RWPE2 (cell line): ENCODE measurements at regions not wholly inside any gene's neighbourhood (a gene's known extent, or its start where the extent isn't known, plus 50 kb on each side); places are given as distances from the start of the nearest gene placed in this dataset.

ENCODE experiments used
- ATAC-seq: fragments of 200-7000 bp; cut with Tn5 transposase; 3 replicates; pipeline ENCODE4 v1.9.1; 2021; ENCODE audit warnings: low read depth
- DNase-seq: peaks from one replicate; pipeline ENCODE4 v3.0.0-alpha.2; 2020; ENCODE audit warnings: low spot score
- H3K27ac ChIP-seq: fragments of 450-650 bp; 2 replicates; pipeline ENCODE4 v1.5.1; 2017; ENCODE audit warnings: mild to moderate bottlenecking; ENCODE audit not compliant: poor library complexity, severe bottlenecking
- H3K27me3 ChIP-seq: fragments of 250-450 bp; sonication (Bioruptor Pico); 2 replicates; pipeline ENCODE4 v1.5.1; 2021; ENCODE audit warnings: mild to moderate bottlenecking, moderate library complexity; ENCODE audit not compliant: insufficient read depth, poor library complexity, severe bottlenecking
- H3K36me3 ChIP-seq: fragments of 250-450 bp; sonication (Bioruptor Pico); 2 replicates; pipeline ENCODE4 v1.5.1; 2020; ENCODE audit warnings: low read depth, mild to moderate bottlenecking, moderate library complexity
- H3K4me1 ChIP-seq: fragments of 250-450 bp; sonication (Bioruptor Pico); 2 replicates; pipeline ENCODE4 v1.5.1; 2021; ENCODE audit warnings: mild to moderate bottlenecking, moderate library complexity; ENCODE audit not compliant: insufficient read depth, poor library complexity, severe bottlenecking
- H3K4me3 ChIP-seq: fragments of 250-450 bp; sonication (Bioruptor Pico); 2 replicates; pipeline ENCODE4 v1.5.1; 2021; ENCODE audit warnings: mild to moderate bottlenecking, moderate library complexity; ENCODE audit not compliant: severe bottlenecking
- H3K9me3 ChIP-seq: fragments of 250-450 bp; sonication (Bioruptor Pico); 2 replicates; pipeline ENCODE4 v1.5.1; 2021; ENCODE audit warnings: mild to moderate bottlenecking, moderate library complexity; ENCODE audit not compliant: severe bottlenecking
- TF ChIP-seq, protein P1 (sequence below): fragments of 450-650 bp; IDR thresholded peaks from one replicate; pipeline ENCODE4 v1.5.1; 2017; ENCODE audit warnings: mild to moderate bottlenecking, moderate library complexity; ENCODE audit not compliant: poor library complexity, severe bottlenecking

DNA sequence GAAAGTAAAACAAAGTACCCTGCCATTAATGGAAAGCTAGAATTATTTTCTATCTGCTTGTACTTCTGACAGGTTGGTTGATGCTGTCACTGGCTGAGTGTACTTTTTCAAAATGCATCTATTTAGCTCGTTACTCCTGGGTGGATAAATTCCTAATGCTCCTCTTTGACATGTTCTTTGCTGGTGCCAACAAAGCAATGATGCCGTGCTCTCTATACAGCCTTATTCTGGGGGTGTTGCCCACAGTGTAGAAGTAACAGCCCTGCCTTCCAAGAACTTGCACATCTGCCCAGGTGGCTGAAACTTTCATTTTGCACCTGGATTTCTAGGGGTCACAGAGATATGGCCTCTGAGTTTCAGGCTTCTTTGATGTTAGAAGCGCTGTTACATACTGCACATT lies 132.4 kb downstream of the SLC4A3 start:
- no peak overlapping the region for H3K27ac ChIP-seq
- no peaks in the 10 kb centered on the region for H3K9me3 ChIP-seq
- H3K36me3 ChIP-seq = no peaks in the 10 kb centered on the region
- no peak for DNase-seq
- H3K4me3 ChIP-seq = no peak overlapping the region
- no peaks in the 10 kb centered on the region for H3K4me1 ChIP-seq
- ATAC-seq = no peak
- no peaks in the 10 kb centered on the region for H3K27me3 ChIP-seq
- TF ChIP-seq, protein P1, sequence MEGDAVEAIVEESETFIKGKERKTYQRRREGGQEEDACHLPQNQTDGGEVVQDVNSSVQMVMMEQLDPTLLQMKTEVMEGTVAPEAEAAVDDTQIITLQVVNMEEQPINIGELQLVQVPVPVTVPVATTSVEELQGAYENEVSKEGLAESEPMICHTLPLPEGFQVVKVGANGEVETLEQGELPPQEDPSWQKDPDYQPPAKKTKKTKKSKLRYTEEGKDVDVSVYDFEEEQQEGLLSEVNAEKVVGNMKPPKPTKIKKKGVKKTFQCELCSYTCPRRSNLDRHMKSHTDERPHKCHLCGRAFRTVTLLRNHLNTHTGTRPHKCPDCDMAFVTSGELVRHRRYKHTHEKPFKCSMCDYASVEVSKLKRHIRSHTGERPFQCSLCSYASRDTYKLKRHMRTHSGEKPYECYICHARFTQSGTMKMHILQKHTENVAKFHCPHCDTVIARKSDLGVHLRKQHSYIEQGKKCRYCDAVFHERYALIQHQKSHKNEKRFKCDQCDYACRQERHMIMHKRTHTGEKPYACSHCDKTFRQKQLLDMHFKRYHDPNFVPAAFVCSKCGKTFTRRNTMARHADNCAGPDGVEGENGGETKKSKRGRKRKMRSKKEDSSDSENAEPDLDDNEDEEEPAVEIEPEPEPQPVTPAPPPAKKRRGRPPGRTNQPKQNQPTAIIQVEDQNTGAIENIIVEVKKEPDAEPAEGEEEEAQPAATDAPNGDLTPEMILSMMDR = no peak

DNA sequence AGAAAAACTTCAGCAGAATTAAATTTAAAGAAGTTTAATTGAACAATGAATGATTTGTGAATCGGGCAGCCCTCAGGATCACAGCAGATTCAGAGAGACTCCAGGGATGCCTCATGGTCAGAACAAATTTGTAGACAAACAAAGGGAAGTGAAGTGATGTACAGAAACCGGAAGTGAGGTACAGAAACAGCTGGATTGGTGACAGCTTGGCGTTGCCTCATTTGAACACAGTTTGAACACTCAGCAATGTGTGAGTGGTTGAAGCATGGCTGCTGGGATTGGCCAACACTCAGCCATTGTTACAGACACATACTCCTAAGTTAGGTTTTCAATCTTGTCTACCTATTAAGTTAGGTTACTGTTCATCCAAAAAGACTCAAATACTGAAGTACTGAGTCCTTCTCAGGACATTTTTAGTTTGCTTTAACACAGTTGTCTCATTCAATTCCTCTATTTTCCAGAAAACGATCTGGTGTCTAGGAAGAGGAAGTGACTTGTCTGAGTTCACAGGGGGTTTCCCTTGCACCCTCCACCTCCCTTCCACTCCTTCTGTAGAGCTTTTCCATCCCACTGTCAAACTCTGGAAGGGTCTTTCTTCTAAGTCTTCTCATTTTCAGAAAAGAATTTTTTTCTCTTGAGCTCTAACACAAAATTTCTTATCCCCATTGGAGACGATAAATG lies 137.9 kb downstream of the SLC4A3 start:
- no peaks in the 10 kb centered on the region for H3K36me3 ChIP-seq
- H3K9me3 ChIP-seq = no peaks in the 10 kb centered on the region
- no peak overlapping the region for H3K27ac ChIP-seq
- no peaks in the 10 kb centered on the region for H3K27me3 ChIP-seq
- ATAC-seq = no peak
- TF ChIP-seq, protein P1 = no peak
- no peaks in the 10 kb centered on the region for H3K4me1 ChIP-seq
- no peak for DNase-seq
- no peak overlapping the region for H3K4me3 ChIP-seq

DNA sequence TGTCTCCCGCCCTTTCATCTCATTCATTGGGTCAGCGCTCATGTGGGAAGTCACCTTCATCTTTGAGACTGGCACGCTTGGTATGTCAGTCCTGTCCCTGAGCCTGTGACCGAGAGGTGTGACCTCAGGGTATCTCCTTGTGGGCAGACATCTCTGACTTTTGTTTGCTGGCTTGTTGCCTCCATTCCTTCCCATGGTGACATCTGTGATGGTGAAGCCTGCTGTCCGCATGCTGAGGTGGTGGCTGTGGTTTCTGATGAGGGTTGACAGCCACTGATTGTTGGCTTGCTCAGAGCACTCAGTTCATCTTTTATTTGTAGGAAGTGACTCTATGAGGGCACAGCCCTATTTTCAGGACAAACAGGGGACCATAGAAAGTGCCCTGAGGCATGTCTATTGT lies 139.2 kb downstream of the SLC4A3 start:
- no peak overlapping the region for H3K4me3 ChIP-seq
- no peaks in the 10 kb centered on the region for H3K27me3 ChIP-seq
- no peak for DNase-seq
- TF ChIP-seq, protein P1 = no peak
- no peak for ATAC-seq
- H3K27ac ChIP-seq = no peak overlapping the region
- no peaks in the 10 kb centered on the region for H3K36me3 ChIP-seq
- no peaks in the 10 kb centered on the region for H3K4me1 ChIP-seq
- H3K9me3 ChIP-seq = no peaks in the 10 kb centered on the region

DNA sequence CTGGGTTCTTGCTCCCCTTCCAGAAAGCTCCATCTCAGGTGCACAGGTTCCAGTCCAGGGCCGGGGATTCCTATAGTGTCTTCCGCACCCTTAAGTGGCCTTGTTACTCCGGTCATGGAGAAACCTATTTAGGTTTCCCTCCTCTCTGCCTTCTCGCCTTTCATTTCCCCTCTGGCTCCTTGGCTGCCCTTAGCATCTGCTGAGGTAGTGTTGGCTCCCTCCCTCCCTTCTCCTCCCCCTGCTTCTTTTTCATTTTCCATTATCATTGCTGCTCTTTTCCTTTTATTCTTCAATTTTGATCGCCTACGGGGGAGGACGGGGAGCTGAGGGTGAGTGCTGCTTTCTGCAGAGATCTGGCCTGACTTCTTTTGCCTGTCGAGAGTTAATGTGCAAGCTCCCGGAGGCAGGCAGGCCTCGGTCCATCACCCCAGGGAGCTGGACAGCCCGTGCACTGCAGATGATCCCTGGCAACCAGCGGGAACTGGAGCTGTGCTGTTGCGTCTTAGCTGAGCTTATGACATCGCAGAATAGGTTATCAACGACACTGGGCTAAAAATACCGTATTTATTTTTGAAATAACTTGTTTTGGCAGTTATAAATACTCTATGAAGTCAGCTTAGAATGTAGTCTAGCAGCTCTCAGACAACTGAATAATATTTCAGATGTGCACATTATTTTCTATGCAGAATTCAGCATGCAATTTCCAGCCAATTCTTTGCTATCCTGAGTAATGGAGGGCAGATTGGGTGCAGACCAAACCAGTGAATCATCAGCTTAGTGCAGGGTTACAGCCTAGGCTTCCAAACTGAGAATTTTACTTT lies 141.9 kb downstream of the SLC4A3 start:
- no peak for ATAC-seq
- no peak for DNase-seq

More for the DNA sequence above, 141.9 kb downstream of the SLC4A3 start:
- no peaks in the 10 kb centered on the region for H3K36me3 ChIP-seq
- no peaks in the 10 kb centered on the region for H3K4me1 ChIP-seq
- no peak overlapping the region for H3K4me3 ChIP-seq
- no peak overlapping the region for H3K27ac ChIP-seq
- TF ChIP-seq, protein P1 = no peak
- no peaks in the 10 kb centered on the region for H3K9me3 ChIP-seq
- no peaks in the 10 kb centered on the region for H3K27me3 ChIP-seq
